Stimulated activated CD4-positive, alpha-beta T cell treated with anti-CD3 and anti-CD28 coated beads, Interleukin-15, amount 100 ng/mL, for 1 hour (primary cell): ENCODE measurements at regions not wholly inside any gene's neighbourhood (a gene's known extent, or its start where the extent isn't known, plus 50 kb on each side); places are given as distances from the start of the nearest gene placed in this dataset.
"Not testable (repeated sequence)": the region's sequence is repeated elsewhere in the genome, so short reads cannot be mapped to it uniquely, and the experiment has no call there.

ENCODE experiments used
- DNase-seq, 2 donors: peaks; one replicate each; pipeline ENCODE4 v3.0.0-alpha.2; 2020; ENCODE audit warnings: low read depth in 1 of 2, low spot score in 1 of 2

DNA sequence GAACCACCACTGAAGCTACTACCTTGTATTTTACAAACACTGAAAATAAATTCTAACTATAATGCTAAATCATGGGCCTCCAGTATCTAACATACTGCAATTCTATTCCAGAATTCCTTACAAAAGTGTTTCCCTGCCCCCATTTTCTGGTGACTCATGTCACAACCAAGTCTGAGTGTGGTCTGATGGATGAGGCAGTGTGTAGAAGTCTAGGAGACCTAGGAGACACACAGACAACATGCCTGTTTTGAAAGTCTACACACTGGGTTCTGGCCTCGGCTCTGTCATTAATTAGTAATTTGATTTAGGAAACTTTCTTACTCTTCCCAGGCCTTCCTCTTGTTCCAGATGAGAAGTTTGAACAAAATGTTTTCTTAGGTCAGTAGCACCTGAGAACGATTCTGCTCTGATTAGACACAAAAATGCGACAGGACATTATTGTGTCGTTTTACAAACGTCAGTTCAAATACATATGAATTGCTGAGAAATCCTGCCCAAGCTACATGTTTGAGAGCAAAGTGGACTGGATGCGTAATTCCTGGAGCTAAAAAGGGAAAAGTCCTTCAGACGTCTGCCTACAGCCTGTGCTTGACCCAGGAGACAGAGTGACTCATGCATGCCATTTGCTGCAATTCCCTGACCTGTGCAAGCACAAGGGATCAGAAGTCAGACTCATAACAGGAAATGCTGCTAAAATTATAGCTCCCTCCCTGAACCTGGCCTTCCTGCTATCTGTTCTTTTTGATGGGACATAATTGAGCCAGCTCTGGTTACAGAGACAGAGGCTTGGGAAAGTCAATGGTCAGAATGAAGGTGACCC lies 494.4 kb downstream of the SOX11 start:
- DNase-seq, result no peak

- no peak for DNase-seq
Observed at GRCh38 chr2:6196449-6196848, 504.3 kb downstream of the SOX11 start.

- not testable (repeated sequence) for DNase-seq
Observed at GRCh38 chr2:6198370-6198919, 506.3 kb downstream of the SOX11 start.

DNA sequence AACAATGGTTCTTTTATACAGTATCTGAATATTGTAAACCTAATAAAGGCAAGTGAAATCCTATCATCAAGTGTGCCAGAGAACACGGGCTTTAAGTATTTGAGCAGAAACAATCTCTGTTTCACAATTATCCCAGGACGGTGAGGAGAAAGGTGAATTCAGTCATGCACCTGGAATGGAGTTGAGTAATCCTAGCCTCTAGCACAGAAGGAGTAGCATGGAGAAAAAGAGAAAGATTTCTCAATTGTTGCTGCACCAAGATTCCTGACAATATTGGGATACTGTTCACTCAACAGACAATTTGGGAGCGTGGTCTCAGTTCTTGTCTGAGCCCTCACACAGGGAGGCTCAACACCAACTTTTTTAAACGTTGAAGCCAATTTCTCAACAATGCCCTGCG lies 510.6 kb downstream of the SOX11 start:
- DNase-seq, result no peak

DNA sequence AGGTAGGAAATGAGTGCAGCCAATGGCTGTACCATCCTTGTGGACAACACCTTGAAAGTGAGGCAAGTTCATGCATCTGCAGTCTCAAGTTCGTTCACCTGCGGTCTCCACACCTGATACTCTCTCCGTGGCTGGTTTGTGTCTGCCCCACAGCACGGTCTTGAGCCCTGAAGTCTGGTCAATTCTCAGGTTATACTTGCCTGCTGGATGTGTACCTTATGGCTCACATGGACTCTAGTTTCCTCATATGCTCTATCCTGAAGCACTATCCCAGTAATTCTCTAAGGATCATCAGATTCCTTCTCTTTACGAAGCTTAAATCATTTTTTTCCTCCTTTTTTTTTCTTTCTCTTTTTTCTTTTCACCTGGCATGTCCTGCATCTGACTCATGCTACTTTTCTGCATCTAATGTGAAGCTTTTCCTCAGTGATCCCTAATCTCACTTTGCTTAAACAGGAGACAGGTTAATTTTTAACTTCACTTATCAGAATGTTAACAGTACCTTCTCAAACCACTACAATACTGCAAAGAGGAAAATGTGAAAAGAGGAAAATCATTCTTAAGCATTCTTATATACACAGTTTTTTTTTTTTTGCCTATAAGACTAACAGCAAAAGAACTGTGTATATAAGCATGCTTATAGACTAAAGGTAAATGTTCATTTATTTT lies 511.2 kb downstream of the SOX11 start:
- DNase-seq, result no peak

DNA sequence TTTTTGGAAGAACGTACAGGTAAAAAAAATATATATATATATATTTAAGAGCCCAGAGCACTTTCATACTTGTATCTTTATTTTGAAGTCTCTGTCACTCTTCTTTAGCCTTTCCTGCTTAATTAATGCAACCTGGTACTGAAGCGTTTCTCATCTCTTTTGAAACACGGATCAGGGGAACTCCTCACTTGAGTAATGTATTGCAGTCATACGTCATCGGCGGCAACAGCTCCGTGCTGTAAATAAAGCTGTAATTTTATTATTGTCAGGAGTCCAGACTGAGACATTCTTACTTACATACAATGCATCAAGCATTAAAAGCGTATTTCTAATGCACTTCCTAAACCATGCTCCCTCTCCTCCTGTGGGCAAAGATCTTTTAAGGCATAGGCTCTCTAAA lies 514.7 kb downstream of the SOX11 start:
- no peak for DNase-seq

- no peak for DNase-seq
Observed at GRCh38 chr2:6211236-6211635, 519.1 kb downstream of the SOX11 start.

DNA sequence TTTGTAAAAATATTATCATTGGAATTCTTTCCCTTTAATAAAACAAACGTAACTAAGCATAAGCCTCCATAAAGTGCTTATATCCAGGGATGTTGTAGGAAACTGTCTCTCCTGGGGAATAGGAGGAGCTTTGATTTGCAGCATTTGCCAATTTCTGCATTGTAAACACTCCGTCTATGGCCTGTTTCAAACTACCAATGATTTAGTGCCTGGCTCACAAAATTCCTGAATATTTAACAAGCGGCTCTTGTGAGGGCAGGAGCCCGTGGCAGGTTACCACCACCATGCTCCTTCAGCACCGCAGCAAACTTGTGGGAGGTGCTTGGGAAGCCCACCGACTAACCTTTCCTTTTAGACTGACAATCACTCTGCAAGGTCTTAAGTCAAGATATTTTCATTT lies 520.3 kb downstream of the SOX11 start:
- no peak for DNase-seq

GRCh38 chr2:6213056-6213780 lies 521.0 kb downstream of the SOX11 start:
- no peak for DNase-seq

DNA sequence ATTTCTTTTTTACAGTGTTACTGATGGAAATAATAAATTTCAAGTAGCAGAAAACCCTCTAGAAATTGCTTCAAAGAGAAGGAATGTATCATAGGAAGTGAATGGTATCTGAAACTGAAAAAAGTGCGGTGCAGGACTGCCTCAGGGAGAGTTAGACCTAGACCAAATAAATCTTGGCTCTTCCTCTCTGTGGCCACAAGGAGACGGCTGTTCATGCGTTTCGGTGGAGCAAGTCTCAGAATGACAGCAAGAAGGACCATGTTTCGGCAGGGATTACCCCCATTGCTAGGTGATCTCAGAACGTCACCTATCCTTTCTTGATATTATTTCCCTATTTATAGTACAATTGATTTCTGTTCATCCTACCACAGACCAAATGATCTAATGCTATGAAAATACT lies 522.3 kb downstream of the SOX11 start:
- DNase-seq, result no peak

DNA sequence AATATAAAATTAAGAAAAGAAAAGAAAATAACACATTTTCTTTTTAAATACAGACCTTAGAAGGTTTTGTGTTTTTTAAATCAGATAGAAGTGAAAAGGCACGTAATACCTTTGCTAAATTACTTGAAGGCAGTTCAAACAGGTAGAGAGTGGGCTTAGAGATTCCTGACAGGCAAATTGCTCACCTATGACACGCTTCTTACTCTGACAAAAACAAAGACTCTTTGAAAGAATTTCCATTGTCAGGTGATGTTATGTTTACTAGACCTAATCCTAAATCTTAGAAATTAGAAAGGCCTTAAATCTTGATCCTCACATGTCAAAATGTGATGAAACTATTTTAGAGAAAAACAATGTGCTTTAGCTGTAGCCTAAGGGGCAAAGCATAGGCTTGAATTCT lies 522.9 kb downstream of the SOX11 start:
- no peak for DNase-seq

- no peak for DNase-seq
Observed at GRCh38 chr2:6216234-6216633, 524.0 kb downstream of the SOX11 start.

GRCh38 chr2:6218926-6219325 lies 526.7 kb downstream of the SOX11 start:
- no peak for DNase-seq

GRCh38 chr2:6219906-6220305 lies 527.7 kb downstream of the SOX11 start:
- no peak for DNase-seq

GRCh38 chr2:6222296-6222695 lies 530.1 kb downstream of the SOX11 start:
- DNase-seq, result no peak

DNA sequence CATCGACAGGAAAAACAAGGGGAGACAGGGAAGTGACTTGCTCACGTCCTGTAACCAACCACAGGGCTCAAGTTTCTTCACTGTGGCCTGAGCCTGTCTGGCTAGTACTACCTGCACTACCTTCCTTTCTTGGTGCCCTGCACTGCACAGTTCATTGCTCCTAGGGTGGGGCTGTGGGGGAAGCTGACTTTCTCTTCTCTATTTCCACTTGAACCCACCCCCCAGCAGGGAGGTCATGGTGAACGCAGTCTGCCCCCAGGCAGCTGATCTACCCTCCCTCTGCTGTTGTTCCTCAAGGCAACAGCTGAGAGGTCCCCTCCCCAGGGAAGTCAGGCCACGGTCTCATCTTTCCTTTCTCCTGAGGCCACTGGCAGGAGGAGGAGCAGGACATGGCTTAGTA lies 532.1 kb downstream of the SOX11 start:
- DNase-seq, result no peak

DNA sequence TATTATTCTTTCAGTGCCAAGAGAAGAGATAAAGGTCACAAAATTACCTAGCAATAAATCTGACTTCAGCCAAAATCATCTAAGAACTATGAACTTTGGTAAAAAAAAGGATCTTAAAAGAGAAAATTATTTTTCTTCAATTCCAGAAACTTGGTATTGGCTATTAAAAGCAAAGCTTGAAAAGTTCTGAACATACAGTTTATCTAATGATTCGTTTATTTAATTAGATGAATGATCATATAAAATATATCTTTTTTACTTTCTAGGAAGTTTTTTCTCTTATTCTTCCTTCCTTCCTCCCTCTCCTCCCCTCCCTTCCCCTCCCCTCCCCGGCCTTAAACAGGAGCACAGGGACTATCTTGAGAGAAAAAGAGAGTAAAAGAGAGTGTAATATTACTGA lies 536.1 kb downstream of the SOX11 start:
- DNase-seq, result no peak

DNA sequence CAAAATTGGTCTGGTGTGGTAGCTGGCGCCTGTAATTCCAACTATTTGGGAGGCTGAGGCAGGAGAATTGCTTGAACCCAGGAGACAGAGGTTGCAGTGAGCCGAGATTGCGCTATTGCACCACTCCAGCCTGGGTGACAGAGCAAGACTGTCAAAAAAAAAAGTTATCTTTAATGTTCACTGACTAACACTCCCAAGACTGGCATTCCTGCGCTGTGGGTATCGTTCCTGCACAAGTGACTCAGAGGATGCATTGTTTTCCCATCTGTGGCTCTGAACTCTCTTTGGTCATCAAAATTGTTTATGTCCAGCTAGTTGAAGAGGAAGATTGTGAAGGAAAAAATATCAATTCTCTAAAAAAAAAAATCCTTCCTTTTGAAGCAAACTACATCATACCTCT lies 539.0 kb downstream of the SOX11 start:
- no peak for DNase-seq

DNA sequence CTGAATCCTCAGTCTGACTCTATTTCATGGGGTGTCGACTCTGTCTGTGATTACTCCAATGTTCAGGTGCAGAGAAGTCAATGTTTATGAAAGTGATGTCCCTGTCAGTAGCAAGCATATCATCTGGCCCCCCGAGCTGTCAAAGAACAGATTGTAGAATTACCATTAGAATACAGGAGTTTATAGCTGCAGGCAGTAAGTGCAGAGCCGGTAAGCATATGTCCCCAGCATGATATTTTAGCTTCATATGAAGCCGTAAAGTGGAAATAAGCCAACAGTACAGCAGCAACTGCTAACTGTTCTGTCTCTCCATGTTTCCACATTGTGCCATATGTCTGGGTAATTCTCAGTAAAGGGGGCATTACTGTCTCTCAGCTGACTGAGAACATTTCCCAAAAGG lies 541.8 kb downstream of the SOX11 start:
- DNase-seq, result no peak

- no peak for DNase-seq
Observed at GRCh38 chr2:6234702-6235101, 542.5 kb downstream of the SOX11 start.

- no peak for DNase-seq
Observed at GRCh38 chr2:6236317-6236716, 544.1 kb downstream of the SOX11 start.
